Cardiac muscle cell (in vitro differentiated cells and primary cell): ENCODE measurements at regions not wholly inside any gene's neighbourhood (a gene's known extent, or its start where the extent isn't known, plus 50 kb on each side); places are given as distances from the start of the nearest gene placed in this dataset.

Experiments
- DNase-seq, 2 donors: peaks; one replicate each; pipeline versions ENCODE4 v3.0.0 to v3.0.0-alpha.2; 2010 to 2017; ENCODE audit warnings: low read depth in 1 of 2, low spot score in 1 of 2
- H3K27ac ChIP-seq: fragments of 200-600 bp; sonication (generic); 2 replicates; pipeline ENCODE4 v1.5.1; 2016
- H3K27me3 ChIP-seq: fragments of 200-600 bp; sonication (generic); 2 replicates; pipeline ENCODE4 v1.6.0; 2016; ENCODE audit warnings: control low read depth
- H3K36me3 ChIP-seq: fragments of 200-600 bp; sonication (generic); 2 replicates; pipeline ENCODE4 v1.5.1; 2016; ENCODE audit warnings: control low read depth
- H3K4me1 ChIP-seq: fragments of 200-600 bp; sonication (generic); 2 replicates; pipeline ENCODE4 v1.8.1; 2017; ENCODE audit warnings: low read depth, mild to moderate bottlenecking, mixed run types
- H3K4me3 ChIP-seq: fragments of 200-600 bp; sonication (generic); 2 replicates; pipeline ENCODE4 v1.5.1; 2016; ENCODE audit warnings: mild to moderate bottlenecking
- H3K9me3 ChIP-seq: fragments of 200-600 bp; sonication (generic); 2 replicates; pipeline ENCODE4 v1.5.1; 2017; ENCODE audit warnings: low read depth, mild to moderate bottlenecking, control low read depth
- CTCF ChIP-seq: IDR thresholded peaks from 2 replicates; pipeline ENCODE4 v1.5.1; 2012; ENCODE audit warnings: low read depth, mild to moderate bottlenecking, low read length

DNA sequence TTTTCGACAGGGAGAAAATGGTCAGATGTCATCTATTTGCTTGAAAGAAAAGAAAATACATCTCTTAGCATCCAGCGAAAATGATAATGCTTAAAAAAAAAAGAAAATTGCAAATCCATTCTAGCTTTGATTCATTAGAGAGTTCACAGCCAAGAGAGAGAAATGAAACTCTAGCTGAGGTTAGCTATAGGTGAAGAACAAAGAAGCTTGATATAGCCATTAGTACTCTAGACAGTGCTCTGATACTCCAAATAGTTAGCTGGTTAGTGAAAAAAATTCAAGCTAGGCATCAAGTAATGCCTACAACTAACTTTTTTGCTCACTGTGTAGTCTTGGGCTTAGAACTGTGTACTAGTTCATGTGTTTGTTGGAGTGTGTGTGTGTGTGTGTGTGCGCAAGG lies 721.6 kb upstream of the SOX9 start:
- Histone ChIP-seq H3K27ac (no peak overlapping the region), H3K4me1 (no peaks in the 10 kb centered on the region), H3K27me3 (no peaks in the 10 kb centered on the region), H3K4me3 (no peak overlapping the region), H3K36me3 (no peaks in the 10 kb centered on the region), H3K9me3 (no peaks in the 10 kb centered on the region)
- no peak for TF ChIP-seq CTCF
- DNase-seq = no peak

GRCh38 chr17:71399649-71400048 lies 721.2 kb upstream of the SOX9 start:
- Histone ChIP-seq H3K9me3 (no peaks in the 10 kb centered on the region), H3K27me3 (no peaks in the 10 kb centered on the region), H3K4me1 (no peaks in the 10 kb centered on the region), H3K36me3 (no peaks in the 10 kb centered on the region), H3K27ac (no peak overlapping the region), H3K4me3 (no peak overlapping the region)
- no peak for DNase-seq
- no peak for TF ChIP-seq CTCF

DNA sequence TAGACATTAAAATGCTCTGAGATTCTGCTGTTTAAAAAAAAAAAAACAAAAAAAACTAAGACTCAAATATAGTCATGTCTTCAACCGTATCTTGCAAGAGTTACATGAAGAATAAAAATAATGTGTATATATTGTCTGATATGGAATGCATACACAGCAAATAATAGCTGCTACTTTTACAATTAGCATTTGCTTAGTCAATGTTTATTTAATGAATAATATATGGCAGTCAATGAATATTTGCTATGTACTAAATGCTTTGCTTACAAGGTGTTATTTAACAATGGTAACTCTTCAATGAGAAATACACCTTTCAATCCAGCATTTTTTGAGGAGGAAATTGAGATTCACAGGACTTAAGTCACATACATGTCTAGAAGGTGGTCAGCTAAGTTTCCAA lies 718.8 kb upstream of the SOX9 start:
- Histone ChIP-seq H3K27me3 (no peaks in the 10 kb centered on the region), H3K4me3 (no peak overlapping the region), H3K4me1 (no peaks in the 10 kb centered on the region), H3K27ac (no peak overlapping the region), H3K9me3 (no peaks in the 10 kb centered on the region), H3K36me3 (no peaks in the 10 kb centered on the region)
- no peak for DNase-seq
- TF ChIP-seq CTCF = no peak

DNA sequence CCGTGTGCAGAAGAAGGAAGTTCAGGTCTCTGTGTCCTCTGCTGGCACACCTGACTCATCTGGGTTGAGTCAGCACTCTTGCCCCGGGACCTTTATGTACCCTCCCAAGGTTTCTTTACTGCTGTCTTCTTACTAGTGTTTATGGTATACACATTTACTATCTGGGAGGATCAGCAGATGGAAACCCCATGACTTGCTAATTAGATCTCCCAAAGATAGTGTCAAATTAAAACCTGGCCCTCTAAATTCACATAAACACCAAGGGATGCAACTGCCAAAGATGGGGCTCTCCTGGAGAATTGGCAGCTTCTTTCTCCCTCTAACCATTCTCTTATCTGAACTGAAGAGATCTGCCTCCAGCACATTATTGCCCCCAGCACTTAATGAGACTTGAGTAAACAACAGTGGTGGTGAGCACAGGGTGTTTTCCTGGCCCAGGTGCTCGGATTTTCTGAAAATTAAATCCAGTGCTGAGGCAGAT lies 718.1 kb upstream of the SOX9 start:
- no peak overlapping the region for H3K4me3 ChIP-seq
- no peak overlapping the region for H3K27ac ChIP-seq
- no peaks in the 10 kb centered on the region for H3K4me1 ChIP-seq
- H3K9me3 ChIP-seq = no peaks in the 10 kb centered on the region
- TF ChIP-seq CTCF = no peak
- DNase-seq = no peak
- no peaks in the 10 kb centered on the region for H3K36me3 ChIP-seq
- no peaks in the 10 kb centered on the region for H3K27me3 ChIP-seq

DNA sequence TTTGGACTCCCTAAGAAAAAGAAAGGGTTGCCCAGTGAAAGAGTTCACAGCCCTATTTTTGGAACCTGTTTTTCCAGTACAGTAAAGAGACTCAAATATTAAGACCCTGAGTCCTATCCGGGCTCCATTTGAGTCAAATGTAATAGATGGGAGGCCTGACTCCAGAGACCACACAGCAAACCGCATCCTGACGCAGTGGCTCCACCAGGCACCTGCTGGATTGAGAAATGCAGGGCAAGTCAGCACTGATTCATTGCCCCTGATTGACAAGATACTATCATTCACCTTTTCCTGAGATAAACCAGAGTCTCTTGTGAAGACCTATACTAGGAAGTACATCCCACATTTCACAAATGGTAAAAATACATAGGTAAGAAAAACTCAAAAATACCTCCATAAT lies 715.7 kb upstream of the SOX9 start:
- Histone ChIP-seq H3K27ac (no peak overlapping the region), H3K4me3 (no peak overlapping the region), H3K4me1 (no peaks in the 10 kb centered on the region), H3K36me3 (no peaks in the 10 kb centered on the region), H3K27me3 (no peaks in the 10 kb centered on the region), H3K9me3 (no peaks in the 10 kb centered on the region)
- no peak for TF ChIP-seq CTCF
- DNase-seq = no peak

DNA sequence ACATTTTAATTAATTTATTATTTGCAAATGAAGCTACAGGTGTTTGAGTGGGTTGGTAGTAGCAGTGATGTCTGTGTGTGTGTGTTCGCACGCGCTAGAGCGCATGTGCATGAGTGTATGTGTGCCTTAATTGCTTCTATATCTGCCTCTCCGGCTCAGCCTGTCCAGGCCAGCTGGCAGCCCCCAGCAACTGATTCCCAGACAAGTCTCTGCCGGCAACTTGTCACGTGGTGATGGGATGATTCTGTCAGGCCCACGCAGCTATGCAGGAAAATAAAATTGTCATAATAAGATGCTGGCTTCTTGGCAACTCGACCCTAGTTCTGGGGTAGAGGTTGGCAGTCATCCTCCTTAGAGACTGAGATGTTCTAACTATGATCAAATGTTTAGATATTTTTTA lies 712.8 kb upstream of the SOX9 start:
- no peaks in the 10 kb centered on the region for H3K9me3 ChIP-seq
- no peaks in the 10 kb centered on the region for H3K27me3 ChIP-seq
- TF ChIP-seq CTCF = no peak
- no peaks in the 10 kb centered on the region for H3K4me1 ChIP-seq
- no peaks in the 10 kb centered on the region for H3K36me3 ChIP-seq
- no peak overlapping the region for H3K4me3 ChIP-seq
- H3K27ac ChIP-seq = no peak overlapping the region
- DNase-seq = no peak
